HepG2 (cell line): ENCODE measurements at regions not wholly inside any gene's neighbourhood (a gene's known extent, or its start where the extent isn't known, plus 50 kb on each side); places are given as distances from the start of the nearest gene placed in this dataset.
A peak's percentile ranks its signal among the peaks of the same experiment; 100 is the strongest.

Experiments
- ATAC-seq: fragments of 200-7000 bp; cut with Tn5 transposase; 3 replicates; pipeline ENCODE4 v1.9.1; 2020; ENCODE audit warnings: mild to moderate bottlenecking, moderate library complexity
- BruUV-seq: library from RNA; stranded (reverse); fragments of 400-500 nt; replicated peaks from 2 replicates; lab custom pipeline; 2021; lab: Mats Ljungman, UMichigan
- CTCF ChIA-PET: fragments of 300-600 bp; formaldehyde crosslinking; extraction: SDS; loops from one replicate; lab custom pipeline; 2021; ENCODE audit warnings: low total read pairs, inconsistent platforms, low intra/inter-chr PET ratio; lab: Yijun Ruan, JAX
- POLR2A ChIA-PET: fragments of 350-600 bp; sonication (Branson Sonifier 250); formaldehyde crosslinking; loops from one replicate; lab custom pipeline; 2020; ENCODE audit warnings: antibody characterized with exemption, inconsistent platforms; lab: Yijun Ruan, JAX
- DNase-seq: peaks from one replicate; pipeline ENCODE4 v3.0.0-alpha.2; 2015; ENCODE audit warnings: low spot score
- FAIRE-seq: peaks from 3 replicates; lab custom pipeline; 2011; peaks lifted over from hg19 to GRCh38; lab: Jason Lieb, UNC
- H2AFZ ChIP-seq: one replicate; pipeline ENCODE4 v1.6.1; 2011; ENCODE audit warnings: low read length, inconsistent platforms
- H3K27ac ChIP-seq: fragments of 300-600 bp; 3 replicates; pipeline ENCODE4 v1.8.0; 2011; ENCODE audit warnings: mixed run types, mild to moderate bottlenecking, mixed read lengths, low read length, inconsistent platforms; ENCODE audit not compliant: insufficient read depth; ENCODE audit errors: extremely low read length
- H3K27me3 ChIP-seq, 2 experiments: fragments of 200-600 bp in 1 of 2; 2 replicates in 1 of 2; 3 replicates in 1 of 2; pipeline versions ENCODE4 v1.6.0 to v1.8.0; 2011; ENCODE audit warnings: low read length in 2 of 2, mild to moderate bottlenecking in 2 of 2, moderate library complexity in 2 of 2, inconsistent platforms in 1 of 2; ENCODE audit not compliant: insufficient read depth in 2 of 2, control insufficient read depth in 1 of 2
- H3K36me3 ChIP-seq, 2 experiments: fragments of 200-600 bp in 1 of 2; replicated peaks in 1 of 2; 2 replicates in 1 of 2; 3 replicates in 1 of 2; pipeline versions ENCODE4 v1.5.1 to v1.8.0; 2011; ENCODE audit warnings: low read length in 2 of 2, inconsistent platforms in 1 of 2; ENCODE audit not compliant: insufficient read depth in 2 of 2, control insufficient read depth in 1 of 2
- H3K4me1 ChIP-seq: 2 replicates; pipeline ENCODE4 v1.5.1; 2012; ENCODE audit warnings: low read length, inconsistent platforms; ENCODE audit not compliant: insufficient read depth
- H3K4me2 ChIP-seq: 2 replicates; pipeline ENCODE4 v1.6.0; 2011; ENCODE audit warnings: low read depth, low read length, inconsistent platforms
- H3K4me3 ChIP-seq, 3 experiments: fragments of 200-600 bp in 1 of 3; sonication (generic), shearing (Covaris generic) in 1 of 3; replicated peaks in 1 of 3; 2 replicates each; pipeline ENCODE4 v1.5.1; 2011 to 2016; ENCODE audit warnings: low read length in 3 of 3, inconsistent platforms in 2 of 3, low read depth in 2 of 3, mild to moderate bottlenecking in 2 of 3, control low read depth in 1 of 3, mixed read lengths in 1 of 3; ENCODE audit not compliant: insufficient read depth in 1 of 3
- H3K79me2 ChIP-seq: one replicate; pipeline ENCODE4 v1.6.1; 2011; ENCODE audit warnings: low read length, inconsistent platforms; ENCODE audit not compliant: insufficient read depth
- H3K9ac ChIP-seq: 2 replicates; pipeline ENCODE4 v1.6.0; 2011; ENCODE audit warnings: mild to moderate bottlenecking, low read depth, low read length, inconsistent platforms; ENCODE audit not compliant: insufficient read depth
- H3K9me3 ChIP-seq: 2 replicates; pipeline ENCODE4 v1.5.1; 2012; ENCODE audit warnings: mild to moderate bottlenecking, low read length
- H4K20me1 ChIP-seq: 2 replicates; pipeline ENCODE4 v1.6.0; 2011; ENCODE audit warnings: inconsistent platforms, mild to moderate bottlenecking, low read length, moderate library complexity; ENCODE audit not compliant: insufficient read depth
- EEA1 ChIP-seq: sonication (generic); formaldehyde crosslinking; IDR thresholded peaks from 2 replicates; pipeline ENCODE4 v1.5.1; 2020; ENCODE audit warnings: mild to moderate bottlenecking, missing genetic modification reagents, borderline replicate concordance
- RXRB ChIP-seq: IDR thresholded peaks from 2 replicates; pipeline ENCODE4 v1.6.1; 2016; ENCODE audit warnings: borderline replicate concordance, missing genetic modification reagents, missing compliant biosample characterization
- ZNF558 ChIP-seq: sonication (generic); formaldehyde crosslinking; IDR thresholded peaks from 2 replicates; pipeline ENCODE4 v1.9.0; 2022; ENCODE audit warnings: mild to moderate bottlenecking, missing genetic modification reagents, borderline replicate concordance
- WGBS: methylation state at CpG from one replicate; pipeline ENCODE4 v1.1.6; 2017; ENCODE audit warnings: low lambda C conversion rate; 5-methylcytosine and 5-hydroxymethylcytosine counted together
- in situ Hi-C: cut with HindIII; loops from 2 replicates; pipeline ENCODE4 v1.10.0; 2017; ENCODE audit warnings: low pct_unique_long_range_greater_than_20kb; ENCODE audit not compliant: extremely low pct_ligation_motif_present
- intact Hi-C: fragments of 100-400 bp; cut with micrococcal nuclease; formaldehyde crosslinking; loops from one replicate; pipeline ENCODE4 v1.10.0; 2022; ENCODE audit not compliant: unreplicated experiment
- TF ChIP-seq, protein P1 (sequence below): fragments of 450-650 bp; IDR thresholded peaks from 2 replicates; pipeline ENCODE4 v1.6.1; 2016
- TF ChIP-seq, protein P2 (sequence below): sonication (generic); formaldehyde crosslinking; IDR thresholded peaks from 2 replicates; pipeline ENCODE4 v1.5.1; 2020; ENCODE audit warnings: missing genetic modification reagents, mild to moderate bottlenecking, borderline replicate concordance

DNA sequence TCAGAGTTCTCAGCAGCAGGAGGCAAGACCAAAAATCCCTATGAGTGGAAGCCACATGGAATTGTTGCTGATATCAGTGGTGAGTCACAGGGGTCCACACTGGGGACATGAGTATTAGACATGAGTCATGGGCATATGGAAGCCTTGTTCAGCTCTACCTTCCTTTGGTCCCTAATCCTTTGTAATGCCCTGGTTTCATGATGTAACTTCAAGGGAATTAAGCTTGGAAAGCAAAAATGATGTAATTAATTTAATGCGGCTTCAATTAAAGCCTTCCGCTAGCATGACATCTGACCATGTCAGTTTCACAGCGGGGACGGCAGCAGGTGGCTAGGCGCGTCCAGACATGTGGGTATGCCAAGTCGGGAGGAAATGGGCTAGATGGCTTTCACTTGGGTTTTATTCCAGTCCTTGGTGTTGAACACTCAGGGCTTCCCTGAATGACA lies 176.1 kb upstream of the RGMA start (continued):
- TF ChIP-seq RXRB (no peak), ZNF558 (CRISPR knock-in tag) (no peak)

DNA sequence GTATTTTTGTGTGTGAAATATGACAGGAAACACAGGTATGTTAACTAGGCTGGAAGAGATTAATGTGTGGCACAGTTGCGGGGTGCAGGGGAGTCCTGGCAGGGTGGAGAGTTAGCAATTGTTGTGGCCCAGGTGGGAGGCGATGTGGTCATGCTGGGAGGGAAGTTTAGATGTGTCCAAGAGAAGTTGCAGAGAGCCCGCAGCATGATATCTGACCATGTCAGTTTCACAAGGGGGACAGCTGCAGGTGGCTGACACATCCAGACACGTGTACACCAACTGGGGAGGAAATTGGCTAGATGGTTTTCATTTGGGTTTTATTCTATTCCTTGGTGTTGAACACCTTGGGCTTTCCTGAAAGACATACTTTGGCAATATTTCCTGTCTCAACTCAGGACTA lies 172.8 kb upstream of the RGMA start:
- no peak overlapping the region for H3K4me2 ChIP-seq
- in situ Hi-C loops = no loop called here
- ATAC-seq = no peak
- H3K27ac ChIP-seq = no peak overlapping the region
- no peak overlapping the region for H3K9ac ChIP-seq
- TF ChIP-seq, protein P1, sequence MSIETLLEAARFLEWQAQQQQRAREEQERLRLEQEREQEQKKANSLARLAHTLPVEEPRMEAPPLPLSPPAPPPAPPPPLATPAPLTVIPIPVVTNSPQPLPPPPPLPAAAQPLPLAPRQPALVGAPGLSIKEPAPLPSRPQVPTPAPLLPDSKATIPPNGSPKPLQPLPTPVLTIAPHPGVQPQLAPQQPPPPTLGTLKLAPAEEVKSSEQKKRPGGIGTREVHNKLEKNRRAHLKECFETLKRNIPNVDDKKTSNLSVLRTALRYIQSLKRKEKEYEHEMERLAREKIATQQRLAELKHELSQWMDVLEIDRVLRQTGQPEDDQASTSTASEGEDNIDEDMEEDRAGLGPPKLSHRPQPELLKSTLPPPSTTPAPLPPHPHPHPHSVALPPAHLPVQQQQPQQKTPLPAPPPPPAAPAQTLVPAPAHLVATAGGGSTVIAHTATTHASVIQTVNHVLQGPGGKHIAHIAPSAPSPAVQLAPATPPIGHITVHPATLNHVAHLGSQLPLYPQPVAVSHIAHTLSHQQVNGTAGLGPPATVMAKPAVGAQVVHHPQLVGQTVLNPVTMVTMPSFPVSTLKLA = peak; percentile 83
- no peak for TF ChIP-seq EEA1 (CRISPR knock-in tag)
- TF ChIP-seq, protein P2, sequence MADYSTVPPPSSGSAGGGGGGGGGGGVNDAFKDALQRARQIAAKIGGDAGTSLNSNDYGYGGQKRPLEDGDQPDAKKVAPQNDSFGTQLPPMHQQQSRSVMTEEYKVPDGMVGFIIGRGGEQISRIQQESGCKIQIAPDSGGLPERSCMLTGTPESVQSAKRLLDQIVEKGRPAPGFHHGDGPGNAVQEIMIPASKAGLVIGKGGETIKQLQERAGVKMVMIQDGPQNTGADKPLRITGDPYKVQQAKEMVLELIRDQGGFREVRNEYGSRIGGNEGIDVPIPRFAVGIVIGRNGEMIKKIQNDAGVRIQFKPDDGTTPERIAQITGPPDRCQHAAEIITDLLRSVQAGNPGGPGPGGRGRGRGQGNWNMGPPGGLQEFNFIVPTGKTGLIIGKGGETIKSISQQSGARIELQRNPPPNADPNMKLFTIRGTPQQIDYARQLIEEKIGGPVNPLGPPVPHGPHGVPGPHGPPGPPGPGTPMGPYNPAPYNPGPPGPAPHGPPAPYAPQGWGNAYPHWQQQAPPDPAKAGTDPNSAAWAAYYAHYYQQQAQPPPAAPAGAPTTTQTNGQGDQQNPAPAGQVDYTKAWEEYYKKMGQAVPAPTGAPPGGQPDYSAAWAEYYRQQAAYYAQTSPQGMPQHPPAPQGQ (CRISPR knock-in tag) = no peak
- no peaks in the 10 kb centered on the region for H3K9me3 ChIP-seq
- FAIRE-seq = no peak
- POLR2A ChIA-PET = no interaction called here
- CTCF ChIA-PET = no interaction called here
- no peak for DNase-seq
- H3K4me1 ChIP-seq = no peaks in the 10 kb centered on the region
- no peaks in the 10 kb centered on the region for H3K36me3 ChIP-seq
- H3K79me2 ChIP-seq = no peaks in the 10 kb centered on the region
- intact Hi-C loops = no loop called here
- no peak overlapping the region for H2AFZ ChIP-seq
- no peak overlapping the region for H3K4me3 ChIP-seq
- H3K27me3 ChIP-seq = peaks cover 0 to 28% of the 10 kb centered on the region in 2 experiments; a peak in 4 of 5 replicates
- WGBS = 29% methylated on average over 4 of the region's 4 CpGs
- no peaks in the 10 kb centered on the region for H4K20me1 ChIP-seq
- BruUV-seq = no TSS peak
